HEK293T (cell line): ENCODE measurements at regions not wholly inside any gene's neighbourhood (a gene's known extent, or its start where the extent isn't known, plus 50 kb on each side); places are given as distances from the start of the nearest gene placed in this dataset.

Experiments used
- BHLHE40 ChIP-seq: fragments of 450-650 bp; IDR thresholded peaks from 2 replicates; pipeline ENCODE4 v1.6.1; 2016; ENCODE audit warnings: mild to moderate bottlenecking, moderate library complexity, borderline replicate concordance
- FOXA1 ChIP-seq: fragments of 450-650 bp; IDR thresholded peaks from 2 replicates; pipeline ENCODE4 v1.6.1; 2016; ENCODE audit warnings: mild to moderate bottlenecking
- SP1 ChIP-seq: fragments of 450-650 bp; IDR thresholded peaks from 2 replicates; pipeline ENCODE4 v1.6.1; 2017

DNA sequence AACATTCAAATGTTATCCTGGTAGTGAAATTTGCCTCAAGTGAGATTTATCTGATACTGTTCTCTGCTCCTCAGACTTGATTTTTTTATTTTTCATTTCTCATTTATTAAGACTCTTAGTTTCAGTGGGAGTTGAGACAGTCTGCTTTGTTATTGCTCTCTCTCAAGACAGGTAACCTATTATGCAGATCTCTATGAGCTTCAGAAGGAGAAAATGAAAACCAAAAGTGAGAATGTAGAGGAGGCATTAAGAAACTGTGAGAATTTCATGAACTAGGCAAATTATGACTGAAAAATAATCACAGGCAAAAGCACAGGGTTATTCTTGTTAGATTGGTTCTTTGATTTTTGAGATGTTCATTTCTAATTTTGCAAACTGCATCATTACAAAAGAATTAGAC is 290.0 kb upstream of the CHORDC1 start:
- TF ChIP-seq BHLHE40 (no peak), FOXA1 (no peak), SP1 (no peak)
